ENCODE measurements at regions not wholly inside any gene's neighbourhood (a gene's known extent, or its start where the extent isn't known, plus 50 kb on each side); places are given as distances from the start of the nearest gene placed in this dataset.

- TF ChIP-seq, protein P1, sequence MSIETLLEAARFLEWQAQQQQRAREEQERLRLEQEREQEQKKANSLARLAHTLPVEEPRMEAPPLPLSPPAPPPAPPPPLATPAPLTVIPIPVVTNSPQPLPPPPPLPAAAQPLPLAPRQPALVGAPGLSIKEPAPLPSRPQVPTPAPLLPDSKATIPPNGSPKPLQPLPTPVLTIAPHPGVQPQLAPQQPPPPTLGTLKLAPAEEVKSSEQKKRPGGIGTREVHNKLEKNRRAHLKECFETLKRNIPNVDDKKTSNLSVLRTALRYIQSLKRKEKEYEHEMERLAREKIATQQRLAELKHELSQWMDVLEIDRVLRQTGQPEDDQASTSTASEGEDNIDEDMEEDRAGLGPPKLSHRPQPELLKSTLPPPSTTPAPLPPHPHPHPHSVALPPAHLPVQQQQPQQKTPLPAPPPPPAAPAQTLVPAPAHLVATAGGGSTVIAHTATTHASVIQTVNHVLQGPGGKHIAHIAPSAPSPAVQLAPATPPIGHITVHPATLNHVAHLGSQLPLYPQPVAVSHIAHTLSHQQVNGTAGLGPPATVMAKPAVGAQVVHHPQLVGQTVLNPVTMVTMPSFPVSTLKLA (conservative IDR thresholded peaks at IDR 0.05), result peak; percentile 37 to 45; a peak in 2 of 4 replicates
- TF ChIP-seq YY1 (IDR thresholded peaks at IDR 0.05; ENCODE audit: borderline replicate concordance in 1 of 3, control insufficient read depth in 1 of 3, extremely low read depth in 1 of 3, insufficient read depth in 3 of 3, insufficient read length in 1 of 3, insufficient replicate concordance in 2 of 3, low read depth in 1 of 3, low read length in 2 of 3) (peak in 1 of 3 experiments; percentile 56), FOXP1 (CRISPR knock-in tag; IDR thresholded peaks at IDR 0.05) (no peak), POLR2AphosphoS5 (IDR thresholded peaks at IDR 0.05; ENCODE audit: control insufficient read depth, insufficient read depth, low read depth, low read length) (no peak), TAF1 (IDR thresholded peaks at IDR 0.05; ENCODE audit: control insufficient read depth, extremely low read depth, insufficient read depth, low read length, severe bottlenecking) (peak; percentile 27), POLR2G (IDR thresholded peaks at IDR 0.05; ENCODE audit: low read depth, low read length) (0 out of 2 replicates have a peak, but pooled peaks have one; percentile 28), TSHZ1 (CRISPR knock-in tag; IDR thresholded peaks at IDR 0.05) (no peak), TBP (optimal IDR thresholded peaks at IDR 0.05; ENCODE audit: low read depth, low read length) (peak; percentile 20), MED1 (CRISPR knock-in tag; IDR thresholded peaks at IDR 0.05; ENCODE audit: borderline replicate concordance) (no peak), TAF7 (tag; IDR thresholded peaks at IDR 0.05) (peak; percentile 41; the same call in 1 of the 2 replicates), DLX4 (CRISPR knock-in tag; IDR thresholded peaks at IDR 0.05) (no peak), RBFOX2 (IDR thresholded peaks at IDR 0.05; ENCODE audit: low read depth, low read length) (peak; percentile 61), CXXC5 (CRISPR knock-in tag; IDR thresholded peaks at IDR 0.05) (0 out of 2 replicates have a peak, but pooled peaks have one; percentile 10), RCOR1 (IDR thresholded peaks at IDR 0.05; ENCODE audit: borderline replicate concordance in 1 of 2, low read depth in 2 of 2, low read length in 2 of 2) (no peak)
- TF ChIP-seq, protein P2, sequence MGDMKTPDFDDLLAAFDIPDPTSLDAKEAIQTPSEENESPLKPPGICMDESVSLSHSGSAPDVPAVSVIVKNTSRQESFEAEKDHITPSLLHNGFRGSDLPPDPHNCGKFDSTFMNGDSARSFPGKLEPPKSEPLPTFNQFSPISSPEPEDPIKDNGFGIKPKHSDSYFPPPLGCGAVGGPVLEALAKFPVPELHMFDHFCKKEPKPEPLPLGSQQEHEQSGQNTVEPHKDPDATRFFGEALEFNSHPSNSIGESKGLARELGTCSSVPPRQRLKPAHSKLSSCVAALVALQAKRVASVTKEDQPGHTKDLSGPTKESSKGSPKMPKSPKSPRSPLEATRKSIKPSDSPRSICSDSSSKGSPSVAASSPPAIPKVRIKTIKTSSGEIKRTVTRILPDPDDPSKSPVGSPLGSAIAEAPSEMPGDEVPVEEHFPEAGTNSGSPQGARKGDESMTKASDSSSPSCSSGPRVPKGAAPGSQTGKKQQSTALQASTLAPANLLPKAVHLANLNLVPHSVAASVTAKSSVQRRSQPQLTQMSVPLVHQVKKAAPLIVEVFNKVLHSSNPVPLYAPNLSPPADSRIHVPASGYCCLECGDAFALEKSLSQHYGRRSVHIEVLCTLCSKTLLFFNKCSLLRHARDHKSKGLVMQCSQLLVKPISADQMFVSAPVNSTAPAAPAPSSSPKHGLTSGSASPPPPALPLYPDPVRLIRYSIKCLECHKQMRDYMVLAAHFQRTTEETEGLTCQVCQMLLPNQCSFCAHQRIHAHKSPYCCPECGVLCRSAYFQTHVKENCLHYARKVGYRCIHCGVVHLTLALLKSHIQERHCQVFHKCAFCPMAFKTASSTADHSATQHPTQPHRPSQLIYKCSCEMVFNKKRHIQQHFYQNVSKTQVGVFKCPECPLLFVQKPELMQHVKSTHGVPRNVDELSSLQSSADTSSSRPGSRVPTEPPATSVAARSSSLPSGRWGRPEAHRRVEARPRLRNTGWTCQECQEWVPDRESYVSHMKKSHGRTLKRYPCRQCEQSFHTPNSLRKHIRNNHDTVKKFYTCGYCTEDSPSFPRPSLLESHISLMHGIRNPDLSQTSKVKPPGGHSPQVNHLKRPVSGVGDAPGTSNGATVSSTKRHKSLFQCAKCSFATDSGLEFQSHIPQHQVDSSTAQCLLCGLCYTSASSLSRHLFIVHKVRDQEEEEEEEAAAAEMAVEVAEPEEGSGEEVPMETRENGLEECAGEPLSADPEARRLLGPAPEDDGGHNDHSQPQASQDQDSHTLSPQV (IDR thresholded peaks at IDR 0.05), result peak; percentile 73; the same call in 1 of the 2 replicates
Measured at GRCh38 chr15:88990185-88990679, 77.1 kb upstream of the MFGE8 start (continued).

Measured in K562 (cell line).